HG02798 (cell line): ENCODE measurements at regions not wholly inside any gene's neighbourhood (a gene's known extent, or its start where the extent isn't known, plus 50 kb on each side); places are given as distances from the start of the nearest gene placed in this dataset.
"Not testable (repeated sequence)": the region's sequence is repeated elsewhere in the genome, so short reads cannot be mapped to it uniquely, and the experiment has no call there.

Source experiments
- ATAC-seq: cut with Tn5 transposase; IDR thresholded peaks from one replicate; pipeline ENCODE4 v1.9.1; 2021; ENCODE audit warnings: mild to moderate bottlenecking; ENCODE audit not compliant: unreplicated experiment, poor library complexity

DNA sequence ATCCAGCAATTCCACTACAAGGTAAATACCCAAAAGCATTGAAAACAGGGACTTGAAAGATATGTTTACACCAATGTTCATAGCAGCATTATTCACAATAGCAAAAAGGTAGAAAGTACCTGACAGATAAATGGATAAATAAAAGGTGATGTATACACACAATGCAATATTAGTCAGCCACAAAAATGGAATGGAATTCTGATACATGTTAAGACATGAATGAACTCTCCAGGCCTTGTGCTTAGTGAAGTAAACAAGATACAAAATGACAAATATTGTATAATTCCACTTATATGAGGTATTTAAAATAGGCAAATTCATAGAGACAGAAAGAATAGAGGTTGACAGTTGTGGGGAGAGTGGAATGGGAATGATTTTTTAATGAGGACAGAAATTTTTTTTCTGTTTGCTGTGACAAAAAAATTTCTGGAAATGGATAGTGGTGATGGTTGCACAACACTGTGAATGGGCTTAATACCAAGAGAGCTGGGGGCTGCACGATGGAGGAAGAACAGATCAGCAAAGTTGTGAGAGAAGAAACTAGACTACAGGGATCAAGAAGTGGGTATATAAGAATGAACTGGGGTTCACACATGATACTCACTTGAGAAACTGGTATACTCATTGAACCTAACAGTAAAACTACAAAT is 137.2 kb downstream of the MZT1 start:
- ATAC-seq = no peak

DNA sequence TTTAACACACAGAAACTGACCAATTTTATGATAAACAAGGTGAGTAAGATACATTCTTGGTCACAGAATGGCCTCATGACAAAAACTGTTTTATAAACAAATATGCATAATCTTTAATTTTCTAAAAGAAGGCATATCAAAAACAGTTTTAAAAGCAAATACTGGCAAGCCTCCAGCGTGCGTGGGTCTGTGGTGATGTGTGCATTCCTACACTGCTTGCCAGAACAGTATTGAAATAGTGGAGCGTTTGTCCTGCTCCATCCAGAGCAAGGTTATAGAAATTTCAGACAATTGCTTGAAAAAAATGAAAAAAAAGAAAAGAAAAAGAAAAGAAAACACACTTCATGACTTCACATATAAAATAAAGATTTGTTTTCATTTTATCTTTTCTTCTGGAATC is 140.9 kb downstream of the MZT1 start:
- no peak for ATAC-seq

DNA sequence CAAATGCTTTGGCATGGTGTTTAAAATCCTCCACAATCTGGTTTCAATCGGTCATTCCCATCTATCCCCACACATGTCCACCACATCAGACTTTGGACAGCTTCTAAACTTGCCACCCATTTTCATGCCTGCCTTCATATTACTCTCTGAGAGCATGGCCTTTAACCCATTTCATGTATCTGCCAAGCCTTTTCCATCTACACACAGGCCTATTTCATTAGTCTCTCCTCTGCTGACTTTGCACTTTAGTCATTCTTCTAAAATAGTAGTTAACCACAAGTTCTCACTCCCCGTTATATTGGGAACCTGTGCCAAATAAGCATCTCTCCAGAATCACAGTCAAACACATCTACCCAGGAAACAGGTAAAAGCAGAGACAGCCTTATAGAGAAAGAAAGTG is 142.2 kb downstream of the MZT1 start:
- no peak for ATAC-seq

DNA sequence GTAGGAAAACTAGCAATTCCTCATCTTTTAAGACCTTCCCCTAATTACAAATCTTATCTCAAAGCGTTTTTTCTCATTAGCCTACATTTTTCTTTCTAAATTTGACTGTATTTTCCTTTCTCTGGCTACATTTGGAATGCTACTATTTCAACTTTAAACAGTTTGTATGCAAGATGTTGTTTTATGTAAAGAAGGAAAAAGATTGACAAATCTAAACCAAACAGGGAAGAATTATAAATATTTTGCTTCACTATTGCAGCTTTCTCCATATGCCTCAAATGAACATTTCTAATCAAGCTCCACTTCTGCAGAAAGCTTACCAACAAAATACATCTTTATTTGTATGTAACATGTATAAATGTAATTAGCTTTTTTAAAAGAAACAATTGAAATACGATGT is 156.2 kb downstream of the MZT1 start:
- ATAC-seq = no peak

DNA sequence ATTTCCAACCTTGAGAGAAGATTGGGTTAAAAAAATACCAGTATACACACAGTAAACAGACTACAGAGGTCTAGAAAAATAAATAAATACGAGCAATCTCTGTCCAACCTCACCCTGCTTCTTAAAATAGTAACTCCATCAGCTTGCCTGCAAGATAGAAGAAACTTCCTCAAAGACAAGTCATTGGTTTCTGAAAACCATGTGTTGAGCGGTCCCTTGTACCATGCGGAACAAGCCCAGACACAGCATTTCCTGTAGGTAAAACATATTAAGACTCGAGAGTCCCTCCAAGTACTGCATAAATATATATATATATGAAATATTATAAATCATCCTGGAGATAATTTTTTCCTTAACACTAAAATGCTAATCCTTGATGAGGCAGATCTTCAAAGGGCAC is 157.4 kb downstream of the MZT1 start:
- ATAC-seq = no peak

DNA sequence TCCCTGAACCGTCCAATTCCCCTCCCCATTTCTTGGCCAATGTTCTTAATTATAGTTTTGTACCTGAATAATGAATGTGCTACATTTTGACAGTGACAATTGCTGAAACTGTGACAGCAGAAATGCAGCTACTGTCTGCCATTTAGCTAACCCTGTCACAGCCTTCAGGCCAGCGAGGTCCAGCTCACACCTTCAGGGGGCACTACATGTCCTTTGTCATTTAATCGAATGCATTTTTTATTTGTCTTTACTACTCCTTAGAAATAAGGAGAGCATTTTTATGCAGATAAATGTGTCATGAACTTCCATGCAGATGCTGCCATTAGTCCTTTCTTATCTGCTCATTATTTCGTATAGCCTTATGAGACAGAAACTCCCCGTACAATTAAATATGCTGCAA is 159.9 kb downstream of the MZT1 start:
- no peak for ATAC-seq

DNA sequence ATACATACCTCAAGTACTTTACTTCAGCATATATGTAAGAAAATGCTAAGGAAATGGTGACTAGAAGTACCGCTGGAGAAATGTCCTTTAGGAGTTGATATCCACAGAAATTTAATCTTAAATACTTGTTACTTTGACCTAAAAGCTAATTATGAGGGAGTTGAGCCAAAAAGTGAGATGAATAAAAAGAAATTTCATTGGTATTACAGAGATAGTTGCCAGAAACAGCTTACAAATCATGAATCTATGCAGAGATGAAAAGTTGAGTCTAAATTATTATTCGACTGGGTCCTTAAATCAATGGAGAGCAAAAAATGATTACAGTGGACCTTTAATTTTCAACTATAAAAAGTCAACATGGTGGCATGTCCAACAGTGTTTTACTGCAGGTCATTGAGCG is 160.9 kb downstream of the MZT1 start:
- ATAC-seq = no peak

DNA sequence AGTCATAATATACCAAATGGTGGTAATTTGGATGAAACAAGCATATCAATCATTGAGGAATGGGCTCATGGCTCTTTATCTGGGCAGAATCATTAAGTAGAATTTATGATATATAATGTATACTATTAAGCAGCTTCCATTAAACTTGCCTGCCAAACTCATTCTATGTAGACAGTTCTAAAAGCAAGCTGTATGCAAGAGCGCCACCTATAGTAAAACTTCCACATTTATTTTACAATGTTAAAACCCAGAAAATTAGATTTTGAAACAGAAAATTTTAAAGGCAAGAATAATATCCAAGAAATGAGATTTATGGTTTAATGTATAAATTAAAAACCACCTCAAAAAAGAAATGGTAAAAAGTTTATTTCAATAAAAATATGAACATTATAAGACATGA is 161.5 kb downstream of the MZT1 start:
- no peak for ATAC-seq

DNA sequence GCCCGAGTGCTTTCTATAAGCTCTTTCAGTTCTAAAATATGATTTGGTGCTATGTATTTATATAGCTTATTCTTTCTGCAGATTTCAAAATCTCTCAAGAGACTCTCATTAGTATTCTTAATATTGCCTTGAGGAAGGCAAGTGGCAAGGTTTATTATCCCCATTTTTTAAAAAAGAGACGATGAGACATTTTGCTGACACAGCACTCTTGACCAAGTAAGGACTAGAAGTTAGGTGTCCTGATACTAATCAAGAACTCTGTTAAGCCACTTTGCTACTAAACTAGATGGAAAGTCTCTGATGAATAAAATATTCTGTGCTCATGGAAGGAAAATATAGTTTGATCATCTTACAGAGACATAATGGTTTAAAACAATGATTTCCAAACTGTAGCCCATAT is 164.7 kb downstream of the MZT1 start:
- no peak for ATAC-seq

DNA sequence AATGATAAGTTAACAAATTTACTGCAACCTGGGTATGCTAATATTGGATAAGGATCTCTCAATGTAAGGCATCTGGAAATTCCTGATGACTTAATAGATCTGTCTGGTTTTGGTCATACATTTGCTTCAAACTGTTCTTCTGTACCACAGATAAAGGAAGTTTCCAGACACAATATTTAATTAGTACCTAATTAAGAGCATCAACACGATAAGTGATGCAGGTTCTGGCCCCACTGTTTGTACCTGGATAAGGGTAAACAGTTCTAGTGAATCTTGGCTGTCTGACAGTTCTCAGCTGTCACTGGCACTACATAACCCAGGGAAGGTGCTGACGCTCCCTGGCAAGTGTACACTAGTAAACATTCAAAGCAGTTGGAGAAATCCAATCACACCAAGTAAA is 165.6 kb downstream of the MZT1 start:
- ATAC-seq = no peak

DNA sequence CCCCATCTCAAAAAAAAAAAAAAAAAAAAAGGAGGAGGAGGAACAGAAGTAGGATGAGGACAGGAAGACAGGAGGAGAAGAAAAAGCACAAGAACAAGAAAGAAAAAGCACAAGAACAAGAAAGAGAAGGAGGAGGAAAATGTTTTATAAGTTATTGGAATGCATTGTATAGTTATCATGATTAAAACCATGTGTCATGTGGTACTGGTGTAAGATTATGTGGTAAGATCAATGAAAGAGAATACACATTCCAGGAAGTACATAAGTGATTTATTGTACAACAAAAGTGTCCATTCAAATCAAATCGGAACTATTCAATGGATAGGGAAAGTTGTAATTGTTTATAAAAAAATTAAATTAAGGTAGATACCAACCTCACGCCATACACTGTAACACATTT is 167.7 kb downstream of the MZT1 start:
- ATAC-seq = no peak

DNA sequence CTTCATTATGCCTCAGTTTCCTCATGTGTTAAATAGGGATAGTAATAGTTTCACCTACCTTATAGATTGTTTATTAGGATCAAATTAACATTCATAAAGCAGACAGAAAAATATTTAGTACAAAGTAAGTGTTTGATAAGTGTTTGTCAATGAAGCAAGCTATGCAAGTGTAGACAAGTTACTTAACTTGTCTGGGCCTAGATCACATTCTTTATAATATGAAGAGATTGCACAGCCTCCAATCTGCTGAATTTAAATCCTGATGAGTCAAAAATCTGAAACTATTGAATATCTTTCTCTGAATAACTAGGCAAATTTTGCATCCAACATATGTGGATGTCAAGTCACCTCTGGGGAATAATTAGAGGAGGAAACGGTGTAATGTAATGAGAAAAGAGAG is 170.5 kb downstream of the MZT1 start:
- no peak for ATAC-seq

DNA sequence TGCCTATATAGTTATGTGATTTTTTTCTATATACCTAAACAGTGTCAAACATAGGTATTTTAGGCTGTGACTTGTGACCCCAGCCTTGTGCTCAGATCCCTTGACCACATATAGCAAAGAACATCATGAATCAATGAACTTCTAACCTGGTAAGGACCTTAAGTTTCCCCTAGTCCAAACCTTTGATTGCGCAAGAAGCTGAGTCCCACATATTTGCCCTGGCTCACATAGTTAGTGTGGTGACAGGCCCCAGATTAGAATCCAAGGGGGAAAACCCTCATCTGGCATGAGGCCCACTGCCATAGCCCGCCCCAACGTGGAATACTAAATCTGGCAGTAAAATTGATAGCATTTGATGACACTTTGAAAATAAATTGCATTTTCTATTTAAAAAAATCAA is 171.8 kb downstream of the MZT1 start:
- ATAC-seq = no peak

DNA sequence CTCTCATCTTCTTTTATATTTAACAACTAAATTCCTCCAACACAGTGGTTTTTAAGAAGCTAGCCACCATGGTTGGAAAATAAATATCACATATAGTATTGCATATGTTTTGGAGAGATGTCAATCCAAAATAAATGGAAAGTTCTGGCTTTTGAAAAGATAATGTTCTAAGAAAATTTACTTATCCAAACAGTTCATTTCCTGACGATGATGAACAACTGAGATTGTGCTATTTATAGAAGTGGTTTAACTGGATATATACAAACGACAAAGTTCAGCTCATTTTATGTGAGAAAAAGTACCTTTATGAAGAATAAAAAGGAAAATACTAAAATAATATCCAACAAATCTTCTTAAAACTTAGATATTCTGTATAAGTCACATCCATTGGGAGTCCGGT is 174.7 kb downstream of the MZT1 start:
- no peak for ATAC-seq

DNA sequence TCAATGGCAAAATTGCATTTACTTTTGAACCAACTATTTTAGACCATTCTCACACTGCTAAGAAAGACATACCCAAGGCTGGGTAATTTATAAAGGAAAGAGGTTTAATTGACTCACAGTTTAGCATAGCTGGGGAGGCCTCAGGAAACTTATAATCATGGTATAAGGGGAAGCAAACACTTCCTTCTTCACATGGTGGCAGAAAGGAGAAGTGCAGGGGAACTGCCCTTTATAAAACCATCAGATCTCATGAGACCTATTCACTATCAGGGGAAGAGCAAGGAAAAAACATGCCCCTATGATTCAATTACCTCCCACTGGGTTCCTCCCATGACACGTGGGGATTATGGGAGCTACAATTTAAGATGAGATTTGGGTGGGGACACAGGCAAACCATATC is 181.5 kb downstream of the MZT1 start:
- ATAC-seq = not testable (repeated sequence)

DNA sequence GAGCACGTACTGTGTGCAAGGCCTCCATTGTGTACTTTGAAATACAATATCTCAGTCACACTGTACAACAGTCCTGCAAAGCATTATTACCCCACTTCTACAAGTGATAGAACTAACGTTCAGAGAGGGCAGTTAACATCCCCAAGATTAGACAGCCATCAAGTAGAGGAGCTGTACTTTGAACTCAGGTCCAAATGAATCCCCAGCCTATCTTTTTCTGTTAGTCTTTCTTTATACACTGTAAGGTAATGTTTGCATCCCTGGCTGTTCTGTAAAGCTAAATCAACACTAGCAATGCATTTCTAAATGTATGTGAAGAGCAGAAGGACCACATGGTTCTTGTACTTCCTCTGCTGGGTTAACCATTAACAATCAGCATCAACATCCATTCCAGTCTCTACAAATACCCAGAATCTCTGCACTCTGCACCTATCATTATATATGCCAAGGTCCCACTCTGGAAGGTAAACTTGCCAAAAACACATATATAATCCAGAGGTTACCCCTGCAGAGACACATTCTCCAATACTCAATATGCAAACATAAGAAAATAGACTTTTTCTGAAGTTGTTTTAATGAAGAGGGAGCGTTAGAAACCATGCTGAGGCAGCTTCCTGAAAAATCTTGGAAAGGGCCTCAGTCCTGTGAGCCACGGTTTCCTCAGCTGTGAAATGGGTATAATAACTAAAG is 182.3 kb downstream of the MZT1 start:
- ATAC-seq = no peak

DNA sequence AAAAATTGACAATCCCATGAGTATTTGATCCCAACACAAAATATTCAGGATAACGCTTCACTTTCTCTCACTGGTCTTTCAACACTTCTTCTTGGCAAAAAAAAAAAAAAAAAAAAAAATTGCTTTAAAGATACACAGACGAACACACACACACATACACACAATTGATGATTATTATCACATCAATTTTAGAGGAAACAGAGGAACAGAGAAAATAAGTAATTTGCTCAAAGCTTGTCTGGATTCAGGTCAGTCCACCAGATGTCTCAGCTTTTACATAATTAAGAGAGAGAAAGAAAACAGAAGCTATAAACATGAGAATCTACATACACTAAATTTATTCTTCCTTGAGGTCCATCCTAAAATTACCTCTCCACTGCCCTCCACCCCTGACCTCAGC is 183.4 kb downstream of the MZT1 start:
- ATAC-seq = no peak

DNA sequence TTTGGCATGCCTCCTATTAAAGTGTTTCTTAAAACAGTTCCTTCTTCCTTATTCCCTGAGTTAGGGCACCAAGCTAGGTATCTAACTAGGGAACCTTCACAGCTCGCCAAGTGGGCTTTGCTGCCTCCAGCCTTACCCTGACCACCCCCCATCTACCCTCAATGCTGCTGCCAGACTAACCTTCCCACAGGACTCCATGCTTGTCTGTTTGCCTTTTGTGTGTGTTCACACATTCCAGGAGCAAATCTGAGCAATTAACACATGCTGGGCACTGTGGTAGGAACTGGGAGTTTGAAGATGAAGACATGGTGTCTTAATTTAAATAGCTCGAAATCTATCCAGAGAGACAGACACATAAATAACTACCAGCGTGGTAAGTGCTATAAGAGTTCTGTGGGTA is 185.2 kb downstream of the MZT1 start:
- ATAC-seq = no peak

DNA sequence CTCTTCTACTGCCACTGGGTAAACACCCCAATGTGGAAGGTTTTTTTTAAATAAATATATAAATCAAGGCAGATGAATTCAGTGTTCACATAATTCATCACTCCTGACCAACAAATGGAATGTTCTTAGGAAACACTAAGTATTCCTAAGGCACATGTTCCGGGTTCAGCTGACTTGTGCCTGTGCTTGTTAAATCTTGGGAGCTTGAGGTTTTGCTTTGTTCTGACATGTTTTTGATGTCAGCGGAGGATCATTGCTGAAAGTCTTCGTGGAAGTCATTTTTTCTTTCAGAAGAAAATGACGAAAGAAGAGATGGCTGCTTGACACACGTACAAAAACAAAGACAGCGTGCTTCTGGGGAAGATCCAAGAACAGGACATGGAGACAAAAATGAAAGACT is 185.8 kb downstream of the MZT1 start:
- ATAC-seq = no peak

DNA sequence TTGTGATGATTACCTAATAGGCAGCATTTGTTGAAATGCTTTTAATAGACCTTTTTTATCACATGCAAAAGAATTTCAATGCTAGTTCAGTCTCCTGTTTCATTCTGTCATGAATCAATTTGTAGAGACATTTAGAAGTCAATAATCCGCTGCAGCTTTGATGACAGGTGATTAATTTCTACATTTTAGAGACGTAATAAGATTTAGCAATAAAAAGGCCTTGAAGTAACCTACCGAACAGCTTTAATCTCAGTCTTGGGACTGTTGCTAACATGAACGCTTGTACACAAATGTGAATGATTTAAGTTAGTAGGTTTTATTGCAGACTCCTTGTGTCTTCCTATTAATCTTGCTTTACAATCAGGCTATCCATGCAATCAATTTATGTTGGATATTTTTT is 186.5 kb downstream of the MZT1 start:
- ATAC-seq = no peak

DNA sequence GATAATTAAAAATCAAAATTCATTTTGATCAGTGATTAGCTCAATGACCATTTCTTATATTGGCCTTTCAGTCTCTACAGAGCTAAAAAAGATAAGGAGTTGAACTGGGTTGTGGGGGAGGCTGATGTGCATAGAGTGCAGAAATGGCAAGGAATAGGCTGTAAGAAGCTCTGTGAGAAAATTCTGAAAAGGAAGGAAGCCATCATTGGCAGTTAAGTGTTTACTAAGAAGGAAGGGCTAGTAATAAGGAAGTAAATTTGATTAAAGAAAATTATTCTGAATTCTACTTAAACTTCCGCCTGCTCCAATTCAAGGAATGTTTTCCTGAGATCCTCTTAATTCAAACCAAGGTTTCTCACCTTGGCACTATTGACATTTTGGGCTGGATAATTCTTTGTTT is 187.5 kb downstream of the MZT1 start:
- ATAC-seq = no peak

DNA sequence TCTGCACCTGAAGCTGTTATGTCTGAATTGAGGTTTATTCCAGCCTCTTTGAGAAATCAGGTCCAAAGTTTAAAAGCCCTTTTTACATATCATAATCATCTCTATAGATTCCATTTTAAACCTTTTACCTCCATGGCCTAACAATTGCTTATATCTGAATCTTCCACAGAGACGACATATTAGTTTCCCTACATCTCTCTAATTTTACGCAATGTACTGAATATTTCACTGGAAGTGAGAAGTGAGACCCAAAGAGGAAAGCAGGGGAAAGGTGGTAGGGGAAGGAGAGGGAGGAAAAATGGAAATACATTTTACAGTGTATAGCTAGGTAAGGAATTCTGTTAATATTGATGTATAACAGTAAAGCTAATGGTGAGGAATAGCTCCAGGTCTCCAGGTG is 189.6 kb downstream of the MZT1 start:
- ATAC-seq = no peak
